GM08714 (cell line): ENCODE measurements at regions not wholly inside any gene's neighbourhood (a gene's known extent, or its start where the extent isn't known, plus 50 kb on each side); places are given as distances from the start of the nearest gene placed in this dataset.
"Not testable (repeated sequence)": the region's sequence is repeated elsewhere in the genome, so short reads cannot be mapped to it uniquely, and the experiment has no call there.

ENCODE experiments used
- H3K4me3 ChIP-seq: fragments of 200-500 bp; sonication (Bioruptor generic); 2 replicates; pipeline ENCODE4 v1.5.1; 2014; ENCODE audit warnings: mild to moderate bottlenecking, low read length, inconsistent platforms
- ZNF274 ChIP-seq: IDR thresholded peaks from 2 replicates; pipeline ENCODE4 v1.6.1; 2012; ENCODE audit warnings: mild to moderate bottlenecking, low read depth, low read length

GRCh38 chr10:45151467-45152214 is 150.9 kb downstream of the ZNF22 start:
- H3K4me3 ChIP-seq: no peak overlapping the region
- TF ChIP-seq ZNF274: no peak

DNA sequence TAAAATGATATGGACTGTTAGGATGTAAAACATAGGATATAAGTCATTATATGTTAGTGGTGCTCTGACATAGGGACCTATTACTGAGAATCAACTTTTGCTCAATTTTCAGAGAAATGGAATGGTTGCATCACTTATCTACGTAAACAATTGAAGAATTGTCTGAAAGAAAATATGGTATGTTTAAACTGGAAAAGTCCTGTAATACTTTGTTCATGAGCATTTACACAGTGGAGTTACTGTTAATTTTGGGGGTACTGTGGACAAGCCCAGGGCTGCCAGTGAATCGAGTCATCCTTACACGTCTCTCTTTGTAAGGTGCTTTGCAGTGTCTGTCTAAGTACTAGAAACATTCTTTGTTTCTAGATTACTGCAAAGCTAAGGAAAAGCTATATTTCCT is 152.0 kb downstream of the ZNF22 start:
- TF ChIP-seq ZNF274: no peak
- H3K4me3 ChIP-seq: no peak overlapping the region

DNA sequence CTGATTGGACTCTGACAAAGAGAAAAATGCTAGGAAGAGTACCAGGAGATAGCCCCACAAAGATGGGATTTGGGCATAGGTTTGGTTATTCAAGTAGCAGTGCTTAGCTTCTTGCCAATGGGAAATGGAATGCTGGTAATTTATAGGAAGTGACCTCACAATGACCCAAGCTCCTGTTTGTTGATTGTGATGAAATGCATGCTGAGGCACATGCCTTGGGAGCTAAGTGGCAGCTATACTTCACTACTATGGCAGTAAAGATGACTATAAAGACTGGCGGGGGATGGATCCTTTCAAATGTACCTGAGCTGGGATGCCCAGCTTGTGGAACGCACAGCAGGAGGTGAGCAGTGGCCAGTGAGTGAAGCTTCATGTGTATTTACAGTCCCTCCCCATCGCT is 153.8 kb downstream of the ZNF22 start:
- no peak overlapping the region for H3K4me3 ChIP-seq
- TF ChIP-seq ZNF274: no peak

DNA sequence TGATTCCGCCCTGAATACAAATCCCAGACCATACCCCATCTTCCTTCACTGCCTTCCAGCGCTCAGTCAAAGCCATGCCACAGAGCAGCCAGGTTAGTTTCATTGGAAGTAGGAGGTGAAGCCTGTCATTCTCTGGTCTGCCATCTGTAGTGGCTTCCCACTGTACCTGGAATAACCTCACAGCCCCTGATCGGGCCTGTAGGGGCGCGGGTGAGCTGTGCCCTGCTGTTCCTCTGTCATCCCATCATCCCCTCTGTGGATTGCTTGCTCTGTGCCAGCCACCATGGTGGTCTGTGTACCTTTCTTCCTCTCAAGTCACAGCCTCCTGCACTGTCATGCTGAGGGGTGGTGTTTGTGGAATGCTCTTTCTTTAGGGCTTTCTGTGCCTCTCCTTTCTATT is 155.1 kb downstream of the ZNF22 start:
- TF ChIP-seq ZNF274: no peak

GRCh38 chr10:45160271-45160670 is 155.1 kb downstream of the OR13A1 start:
- TF ChIP-seq ZNF274: no peak

More for the DNA sequence above, 155.1 kb downstream of the ZNF22 start:
- H3K4me3 ChIP-seq: no peak overlapping the region

DNA sequence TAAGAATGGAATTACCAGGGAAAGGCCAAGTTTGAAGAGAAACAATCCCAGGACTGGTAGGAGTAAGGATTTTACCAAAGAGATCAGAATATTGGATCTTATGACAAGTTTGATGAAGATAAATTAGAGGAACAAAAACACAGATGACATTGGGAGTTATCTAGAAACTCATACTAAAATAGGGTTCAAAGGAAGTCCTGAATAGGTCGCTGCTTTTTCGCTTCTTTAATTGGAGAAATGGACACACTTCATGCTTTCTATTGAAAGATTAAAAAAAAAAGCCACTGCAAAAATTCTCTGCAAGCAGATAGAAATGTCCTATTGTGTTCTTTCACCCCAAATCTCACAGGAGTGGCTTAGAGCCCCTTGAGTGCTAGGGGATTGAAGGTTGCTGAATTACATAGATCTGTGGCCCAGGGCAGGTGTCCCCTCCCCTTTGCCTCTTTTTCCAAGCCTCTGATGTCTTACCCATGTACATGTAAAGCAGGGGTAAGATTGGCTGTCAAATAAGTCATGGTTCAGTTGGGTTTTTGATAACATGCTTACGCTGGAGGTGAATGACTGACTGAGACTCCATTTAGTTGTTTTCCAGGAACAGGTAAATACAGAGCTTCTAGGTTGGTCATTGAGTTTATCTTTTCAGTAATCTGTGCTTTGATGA is 152.0 kb downstream of the OR13A1 start:
- no peak overlapping the region for H3K4me3 ChIP-seq
- no peak for TF ChIP-seq ZNF274

More at GRCh38 chr10:45160271-45160670, 155.1 kb downstream of the OR13A1 start:
- H3K4me3 ChIP-seq: no peak overlapping the region

DNA sequence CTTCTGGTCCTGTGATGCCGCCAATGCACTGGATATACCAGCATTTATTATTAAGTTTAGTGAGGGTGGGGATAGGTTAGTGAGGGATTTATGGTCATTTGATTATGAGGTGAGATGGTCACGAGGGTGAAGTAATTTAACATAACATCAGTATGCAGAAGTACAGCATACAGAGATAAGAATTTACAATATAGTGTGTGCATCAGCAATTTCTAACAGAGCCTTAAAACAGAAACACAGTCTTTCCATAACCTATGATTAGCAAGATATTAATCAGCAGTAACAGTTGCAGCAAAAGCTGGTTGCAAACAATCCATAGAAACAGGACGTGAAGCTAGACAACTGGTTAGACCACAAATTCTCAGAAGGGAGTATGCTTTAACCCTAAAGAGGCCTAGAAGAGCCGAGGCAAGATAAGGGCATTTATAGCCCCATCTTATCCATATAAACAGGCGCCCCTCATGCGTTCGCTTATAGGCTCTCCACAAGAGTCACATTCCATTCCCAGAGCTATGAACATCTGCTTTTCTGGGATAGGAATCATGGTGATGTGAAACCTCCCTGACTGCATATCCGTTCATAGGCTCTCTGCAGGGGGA is 139.8 kb downstream of the OR13A1 start:
- H3K4me3 ChIP-seq: not testable (repeated sequence)

- TF ChIP-seq ZNF274: no peak
- no peak overlapping the region for H3K4me3 ChIP-seq
Measured at GRCh38 chr10:45179691-45180090, 135.7 kb downstream of the OR13A1 start.

DNA sequence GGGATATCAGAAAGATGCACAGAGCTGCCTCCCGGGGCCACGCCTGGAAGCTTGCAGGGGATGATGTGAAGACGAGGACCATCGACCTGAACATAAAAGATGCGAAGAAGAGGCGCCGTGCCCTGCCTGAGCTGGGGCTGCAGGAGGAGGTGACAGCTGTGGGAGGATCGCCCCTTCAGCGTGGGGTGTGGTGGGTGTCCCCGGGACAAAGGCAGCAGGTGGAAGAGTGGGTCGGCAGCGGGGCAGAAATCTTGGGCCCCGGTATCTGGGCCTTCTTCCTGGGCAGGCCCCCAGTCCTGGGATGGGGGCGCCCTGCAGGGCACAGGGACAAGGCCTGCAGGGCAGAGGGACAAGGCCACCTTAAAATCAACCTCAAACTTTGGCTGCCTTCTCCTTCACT is 134.9 kb downstream of the OR13A1 start:
- no peak overlapping the region for H3K4me3 ChIP-seq
- no peak for TF ChIP-seq ZNF274

- H3K4me3 ChIP-seq: no peak overlapping the region
- no peak for TF ChIP-seq ZNF274
Measured at GRCh38 chr10:45180946-45181875, 134.2 kb downstream of the OR13A1 start.

GRCh38 chr10:45183174-45183573 is 132.2 kb downstream of the OR13A1 start:
- TF ChIP-seq ZNF274: no peak

GRCh38 chr10:45197816-45198485 is 117.5 kb downstream of the OR13A1 start:
- no peak overlapping the region for H3K4me3 ChIP-seq
- TF ChIP-seq ZNF274: no peak

More at GRCh38 chr10:45183174-45183573, 132.2 kb downstream of the OR13A1 start:
- no peak overlapping the region for H3K4me3 ChIP-seq

GRCh38 chr10:45198486-45199204 is 116.8 kb downstream of the OR13A1 start:
- H3K4me3 ChIP-seq: no peak overlapping the region
- no peak for TF ChIP-seq ZNF274
